ENCODE measurements at regions not wholly inside any gene's neighbourhood (a gene's known extent, or its start where the extent isn't known, plus 50 kb on each side); places are given as distances from the start of the nearest gene placed in this dataset.

GRCh38 chr1:221087919-221088318 lies 208.7 kb downstream of the HLX start:
- no peaks in the 10 kb centered on the region; a peak in 1 of 4 replicates for H3K27me3 ChIP-seq (replicated peaks in 1 of 2; ENCODE audit: control insufficient read depth in 2 of 2, insufficient read depth in 2 of 2, low read length in 1 of 2)
- in situ Hi-C loops (cut with MboI) (no loop called here), intact Hi-C loops (cut with micrococcal nuclease; ENCODE audit: unreplicated experiment) (no loop called here)
- ChIA-PET CTCF (interaction anchor here (0.6 to 1.3 kb wide), 6 partner anchors 8 to 167 kb away, joined by 3 to 4 read pairs (median 4); no protein-coding TSS in a partner anchor), POLR2A (interaction anchor here (0.6 kb wide), 1 partner anchor 1748 kb away, joined by 3 read pairs; no protein-coding TSS in a partner anchor), RAD21 (ENCODE audit: unreplicated experiment) (no interaction called here), SMC1A (ENCODE audit: uncharacterized antibody, unreplicated experiment) (interaction anchor here (0.8 to 1.9 kb wide), 8 partner anchors 10 to 142 kb away, joined by 3 to 10 read pairs (median 4); no protein-coding TSS in a partner anchor)
- 56% methylated on average over 2 of the region's 2 CpGs for WGBS (ENCODE audit: insufficient coverage, insufficient replicate concordance, low lambda C conversion rate, missing lambda C conversion rate)
- H2AFZ ChIP-seq (ENCODE audit: control insufficient read depth, low read depth, low read length) = no peak overlapping the region
- BruUV-seq (replicated peaks) = no TSS peak
- no peak for TF ChIP-seq SMAD5 (IDR thresholded peaks at IDR 0.05; ENCODE audit: low read depth)
- TF ChIP-seq, protein P1, sequence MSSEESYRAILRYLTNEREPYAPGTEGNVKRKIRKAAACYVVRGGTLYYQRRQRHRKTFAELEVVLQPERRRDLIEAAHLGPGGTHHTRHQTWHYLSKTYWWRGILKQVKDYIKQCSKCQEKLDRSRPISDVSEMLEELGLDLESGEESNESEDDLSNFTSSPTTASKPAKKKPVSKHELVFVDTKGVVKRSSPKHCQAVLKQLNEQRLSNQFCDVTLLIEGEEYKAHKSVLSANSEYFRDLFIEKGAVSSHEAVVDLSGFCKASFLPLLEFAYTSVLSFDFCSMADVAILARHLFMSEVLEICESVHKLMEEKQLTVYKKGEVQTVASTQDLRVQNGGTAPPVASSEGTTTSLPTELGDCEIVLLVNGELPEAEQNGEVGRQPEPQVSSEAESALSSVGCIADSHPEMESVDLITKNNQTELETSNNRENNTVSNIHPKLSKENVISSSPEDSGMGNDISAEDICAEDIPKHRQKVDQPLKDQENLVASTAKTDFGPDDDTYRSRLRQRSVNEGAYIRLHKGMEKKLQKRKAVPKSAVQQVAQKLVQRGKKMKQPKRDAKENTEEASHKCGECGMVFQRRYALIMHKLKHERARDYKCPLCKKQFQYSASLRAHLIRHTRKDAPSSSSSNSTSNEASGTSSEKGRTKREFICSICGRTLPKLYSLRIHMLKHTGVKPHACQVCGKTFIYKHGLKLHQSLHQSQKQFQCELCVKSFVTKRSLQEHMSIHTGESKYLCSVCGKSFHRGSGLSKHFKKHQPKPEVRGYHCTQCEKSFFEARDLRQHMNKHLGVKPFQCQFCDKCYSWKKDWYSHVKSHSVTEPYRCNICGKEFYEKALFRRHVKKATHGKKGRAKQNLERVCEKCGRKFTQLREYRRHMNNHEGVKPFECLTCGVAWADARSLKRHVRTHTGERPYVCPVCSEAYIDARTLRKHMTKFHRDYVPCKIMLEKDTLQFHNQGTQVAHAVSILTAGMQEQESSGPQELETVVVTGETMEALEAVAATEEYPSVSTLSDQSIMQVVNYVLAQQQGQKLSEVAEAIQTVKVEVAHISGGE (CRISPR knock-in tag; IDR thresholded peaks at IDR 0.05) = no peak
- no peak for TF ChIP-seq NR2C2 (IDR thresholded peaks at IDR 0.05; ENCODE audit: borderline replicate concordance, control insufficient read depth, insufficient read length, low read depth)
- TF ChIP-seq HCFC1 (IDR thresholded peaks at IDR 0.05; ENCODE audit: low read length) = no peak
- no peak for TF ChIP-seq POU2F2 (IDR thresholded peaks at IDR 0.05; ENCODE audit: borderline replicate concordance, low read depth, low read length)
- no peak for TF ChIP-seq NFXL1 (IDR thresholded peaks at IDR 0.05; ENCODE audit: borderline replicate concordance)
- TF ChIP-seq MYC (IDR thresholded peaks at IDR 0.05; ENCODE audit: insufficient read depth, insufficient read length, insufficient replicate concordance, low read length, severe bottlenecking) = no peak
- TF ChIP-seq, protein P2, sequence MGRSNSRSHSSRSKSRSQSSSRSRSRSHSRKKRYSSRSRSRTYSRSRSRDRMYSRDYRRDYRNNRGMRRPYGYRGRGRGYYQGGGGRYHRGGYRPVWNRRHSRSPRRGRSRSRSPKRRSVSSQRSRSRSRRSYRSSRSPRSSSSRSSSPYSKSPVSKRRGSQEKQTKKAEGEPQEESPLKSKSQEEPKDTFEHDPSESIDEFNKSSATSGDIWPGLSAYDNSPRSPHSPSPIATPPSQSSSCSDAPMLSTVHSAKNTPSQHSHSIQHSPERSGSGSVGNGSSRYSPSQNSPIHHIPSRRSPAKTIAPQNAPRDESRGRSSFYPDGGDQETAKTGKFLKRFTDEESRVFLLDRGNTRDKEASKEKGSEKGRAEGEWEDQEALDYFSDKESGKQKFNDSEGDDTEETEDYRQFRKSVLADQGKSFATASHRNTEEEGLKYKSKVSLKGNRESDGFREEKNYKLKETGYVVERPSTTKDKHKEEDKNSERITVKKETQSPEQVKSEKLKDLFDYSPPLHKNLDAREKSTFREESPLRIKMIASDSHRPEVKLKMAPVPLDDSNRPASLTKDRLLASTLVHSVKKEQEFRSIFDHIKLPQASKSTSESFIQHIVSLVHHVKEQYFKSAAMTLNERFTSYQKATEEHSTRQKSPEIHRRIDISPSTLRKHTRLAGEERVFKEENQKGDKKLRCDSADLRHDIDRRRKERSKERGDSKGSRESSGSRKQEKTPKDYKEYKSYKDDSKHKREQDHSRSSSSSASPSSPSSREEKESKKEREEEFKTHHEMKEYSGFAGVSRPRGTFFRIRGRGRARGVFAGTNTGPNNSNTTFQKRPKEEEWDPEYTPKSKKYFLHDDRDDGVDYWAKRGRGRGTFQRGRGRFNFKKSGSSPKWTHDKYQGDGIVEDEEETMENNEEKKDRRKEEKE (IDR thresholded peaks at IDR 0.05) = no peak
- H3K9ac ChIP-seq (ENCODE audit: control insufficient read depth, insufficient read depth, low read length) = no peak overlapping the region
- no peak overlapping the region for H3K27ac ChIP-seq (ENCODE audit: control insufficient read depth, insufficient read depth)
- FAIRE-seq (no peak), DNase-seq (ENCODE audit: low read depth, low spot score) (no peak), ATAC-seq (no peak)
- H3K4me2 ChIP-seq (ENCODE audit: control insufficient read depth, insufficient read depth) = no peak overlapping the region
- no peaks in the 10 kb centered on the region for H3K36me3 ChIP-seq (ENCODE audit: control insufficient read depth in 2 of 2, insufficient read depth in 2 of 2, low read length in 1 of 2)
- no peaks in the 10 kb centered on the region for H3K4me1 ChIP-seq (ENCODE audit: control insufficient read depth, insufficient read depth, low read length)
- no peaks in the 10 kb centered on the region for H4K20me1 ChIP-seq (ENCODE audit: control insufficient read depth, insufficient read depth)
- no peaks in the 10 kb centered on the region for H3K9me3 ChIP-seq (replicated peaks; ENCODE audit: control insufficient read depth, insufficient read depth, low read length)
- no peaks in the 10 kb centered on the region for H3K79me2 ChIP-seq (ENCODE audit: control insufficient read depth, insufficient read depth, low read length)
- H3K4me3 ChIP-seq = no peak overlapping the region
